ENCODE measurements at regions not wholly inside any gene's neighbourhood (a gene's known extent, or its start where the extent isn't known, plus 50 kb on each side); places are given as distances from the start of the nearest gene placed in this dataset.

DNA sequence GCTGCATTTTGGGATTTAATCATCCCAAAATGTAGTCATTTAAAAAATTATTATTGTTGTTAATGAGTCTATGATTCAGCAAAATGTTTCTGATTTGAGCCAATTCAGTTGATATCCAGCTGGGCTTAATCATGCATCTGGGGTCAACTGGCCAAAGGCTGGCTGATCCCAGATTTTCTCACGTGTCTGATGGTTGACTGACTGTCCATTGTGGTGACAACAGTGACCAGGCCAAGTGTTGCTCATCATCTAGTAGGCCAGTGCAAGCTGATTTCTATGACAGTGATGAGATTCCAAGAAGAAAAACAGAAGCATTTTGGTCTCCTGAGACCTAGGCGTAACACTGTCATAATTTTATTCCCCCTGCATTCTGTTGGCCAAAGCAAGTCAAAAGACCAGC lies 80.1 kb upstream of the ZC3H11B start:
- TF ChIP-seq, protein P1, sequence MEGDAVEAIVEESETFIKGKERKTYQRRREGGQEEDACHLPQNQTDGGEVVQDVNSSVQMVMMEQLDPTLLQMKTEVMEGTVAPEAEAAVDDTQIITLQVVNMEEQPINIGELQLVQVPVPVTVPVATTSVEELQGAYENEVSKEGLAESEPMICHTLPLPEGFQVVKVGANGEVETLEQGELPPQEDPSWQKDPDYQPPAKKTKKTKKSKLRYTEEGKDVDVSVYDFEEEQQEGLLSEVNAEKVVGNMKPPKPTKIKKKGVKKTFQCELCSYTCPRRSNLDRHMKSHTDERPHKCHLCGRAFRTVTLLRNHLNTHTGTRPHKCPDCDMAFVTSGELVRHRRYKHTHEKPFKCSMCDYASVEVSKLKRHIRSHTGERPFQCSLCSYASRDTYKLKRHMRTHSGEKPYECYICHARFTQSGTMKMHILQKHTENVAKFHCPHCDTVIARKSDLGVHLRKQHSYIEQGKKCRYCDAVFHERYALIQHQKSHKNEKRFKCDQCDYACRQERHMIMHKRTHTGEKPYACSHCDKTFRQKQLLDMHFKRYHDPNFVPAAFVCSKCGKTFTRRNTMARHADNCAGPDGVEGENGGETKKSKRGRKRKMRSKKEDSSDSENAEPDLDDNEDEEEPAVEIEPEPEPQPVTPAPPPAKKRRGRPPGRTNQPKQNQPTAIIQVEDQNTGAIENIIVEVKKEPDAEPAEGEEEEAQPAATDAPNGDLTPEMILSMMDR (IDR thresholded peaks at IDR 0.05 in 2 of 3, conservative IDR thresholded peaks at IDR 0.05 in 1 of 3; ENCODE audit: control insufficient read depth in 2 of 3, extremely low read depth in 1 of 3, insufficient read depth in 1 of 3, low read depth in 3 of 3, low read length in 3 of 3) = no peak
- no peak for TF ChIP-seq SIX5 (IDR thresholded peaks at IDR 0.05; ENCODE audit: low read depth, low read length, severe bottlenecking)
- no peak for TF ChIP-seq EP300 (IDR thresholded peaks at IDR 0.05; ENCODE audit: borderline replicate concordance in 1 of 2, control insufficient read depth in 1 of 2, low read depth in 2 of 2, low read length in 2 of 2)
- no peak for TF ChIP-seq EZH2 (IDR thresholded peaks at IDR 0.05; ENCODE audit: borderline replicate concordance, control insufficient read depth, low read depth, low read length)
- TF ChIP-seq FOXM1 (IDR thresholded peaks at IDR 0.05; ENCODE audit: low read depth, low read length) = no peak
- TF ChIP-seq, protein P2, sequence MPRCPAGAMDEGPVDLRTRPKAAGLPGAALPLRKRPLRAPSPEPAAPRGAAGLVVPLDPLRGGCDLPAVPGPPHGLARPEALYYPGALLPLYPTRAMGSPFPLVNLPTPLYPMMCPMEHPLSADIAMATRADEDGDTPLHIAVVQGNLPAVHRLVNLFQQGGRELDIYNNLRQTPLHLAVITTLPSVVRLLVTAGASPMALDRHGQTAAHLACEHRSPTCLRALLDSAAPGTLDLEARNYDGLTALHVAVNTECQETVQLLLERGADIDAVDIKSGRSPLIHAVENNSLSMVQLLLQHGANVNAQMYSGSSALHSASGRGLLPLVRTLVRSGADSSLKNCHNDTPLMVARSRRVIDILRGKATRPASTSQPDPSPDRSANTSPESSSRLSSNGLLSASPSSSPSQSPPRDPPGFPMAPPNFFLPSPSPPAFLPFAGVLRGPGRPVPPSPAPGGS (IDR thresholded peaks at IDR 0.05; ENCODE audit: borderline replicate concordance, insufficient read depth, low read depth, low read length, poor library complexity, severe bottlenecking) = no peak
- TF ChIP-seq, protein P3, sequence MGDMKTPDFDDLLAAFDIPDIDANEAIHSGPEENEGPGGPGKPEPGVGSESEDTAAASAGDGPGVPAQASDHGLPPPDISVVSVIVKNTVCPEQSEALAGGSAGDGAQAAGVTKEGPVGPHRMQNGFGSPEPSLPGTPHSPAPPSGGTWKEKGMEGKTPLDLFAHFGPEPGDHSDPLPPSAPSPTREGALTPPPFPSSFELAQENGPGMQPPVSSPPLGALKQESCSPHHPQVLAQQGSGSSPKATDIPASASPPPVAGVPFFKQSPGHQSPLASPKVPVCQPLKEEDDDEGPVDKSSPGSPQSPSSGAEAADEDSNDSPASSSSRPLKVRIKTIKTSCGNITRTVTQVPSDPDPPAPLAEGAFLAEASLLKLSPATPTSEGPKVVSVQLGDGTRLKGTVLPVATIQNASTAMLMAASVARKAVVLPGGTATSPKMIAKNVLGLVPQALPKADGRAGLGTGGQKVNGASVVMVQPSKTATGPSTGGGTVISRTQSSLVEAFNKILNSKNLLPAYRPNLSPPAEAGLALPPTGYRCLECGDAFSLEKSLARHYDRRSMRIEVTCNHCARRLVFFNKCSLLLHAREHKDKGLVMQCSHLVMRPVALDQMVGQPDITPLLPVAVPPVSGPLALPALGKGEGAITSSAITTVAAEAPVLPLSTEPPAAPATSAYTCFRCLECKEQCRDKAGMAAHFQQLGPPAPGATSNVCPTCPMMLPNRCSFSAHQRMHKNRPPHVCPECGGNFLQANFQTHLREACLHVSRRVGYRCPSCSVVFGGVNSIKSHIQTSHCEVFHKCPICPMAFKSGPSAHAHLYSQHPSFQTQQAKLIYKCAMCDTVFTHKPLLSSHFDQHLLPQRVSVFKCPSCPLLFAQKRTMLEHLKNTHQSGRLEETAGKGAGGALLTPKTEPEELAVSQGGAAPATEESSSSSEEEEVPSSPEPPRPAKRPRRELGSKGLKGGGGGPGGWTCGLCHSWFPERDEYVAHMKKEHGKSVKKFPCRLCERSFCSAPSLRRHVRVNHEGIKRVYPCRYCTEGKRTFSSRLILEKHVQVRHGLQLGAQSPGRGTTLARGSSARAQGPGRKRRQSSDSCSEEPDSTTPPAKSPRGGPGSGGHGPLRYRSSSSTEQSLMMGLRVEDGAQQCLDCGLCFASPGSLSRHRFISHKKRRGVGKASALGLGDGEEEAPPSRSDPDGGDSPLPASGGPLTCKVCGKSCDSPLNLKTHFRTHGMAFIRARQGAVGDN (IDR thresholded peaks at IDR 0.05) = no peak
- no peak for TF ChIP-seq NFYB (IDR thresholded peaks at IDR 0.05; ENCODE audit: insufficient read depth, low read depth, low read length)
- no peak for TF ChIP-seq MEF2B (IDR thresholded peaks at IDR 0.05; ENCODE audit: partially characterized antibody, poor library complexity, severe bottlenecking)
- no peak for TF ChIP-seq LARP7 (IDR thresholded peaks at IDR 0.05)
- TF ChIP-seq SIN3A (IDR thresholded peaks at IDR 0.05; ENCODE audit: low read depth, low read length) = no peak
- TF ChIP-seq SMARCA5 (IDR thresholded peaks at IDR 0.05) = no peak
- no peak for TF ChIP-seq JUNB (IDR thresholded peaks at IDR 0.05)
- no peak for TF ChIP-seq ZNF24 (IDR thresholded peaks at IDR 0.05)

All from GM12878 (cell line).